HEK293 (cell line): ENCODE measurements at regions not wholly inside any gene's neighbourhood (a gene's known extent, or its start where the extent isn't known, plus 50 kb on each side); places are given as distances from the start of the nearest gene placed in this dataset.

Experiments
- CTCF ChIP-seq: fragments of 450-650 bp; formaldehyde crosslinking; IDR thresholded peaks from 2 replicates; pipeline ENCODE4 v1.5.1; 2016; ENCODE audit warnings: missing biosample characterization, missing genetic modification characterization
- PBX3 ChIP-seq: sonication (generic); formaldehyde crosslinking; IDR thresholded peaks from 2 replicates; pipeline ENCODE4 v1.8.1; 2022; ENCODE audit warnings: mild to moderate bottlenecking, moderate library complexity, missing genetic modification reagents
- YY1 ChIP-seq: fragments of 450-650 bp; formaldehyde crosslinking; IDR thresholded peaks from 2 replicates; pipeline ENCODE4 v1.5.1; 2018; ENCODE audit warnings: missing biosample characterization, missing genetic modification characterization
- ZBTB20 ChIP-seq: fragments of 450-650 bp; formaldehyde crosslinking; IDR thresholded peaks from 2 replicates; pipeline ENCODE4 v1.5.1; 2016; ENCODE audit warnings: missing biosample characterization, missing genetic modification characterization
- ZFP37 ChIP-seq: fragments of 450-650 bp; formaldehyde crosslinking; IDR thresholded peaks from 2 replicates; pipeline ENCODE4 v1.5.1; 2016; ENCODE audit warnings: missing biosample characterization, missing genetic modification characterization
- ZNF133 ChIP-seq: fragments of 450-650 bp; formaldehyde crosslinking; IDR thresholded peaks from 2 replicates; pipeline ENCODE4 v1.5.1; 2016; ENCODE audit warnings: missing biosample characterization, missing genetic modification characterization
- ZNF202 ChIP-seq: fragments of 450-650 bp; formaldehyde crosslinking; IDR thresholded peaks from 2 replicates; pipeline ENCODE4 v1.5.1; 2016; ENCODE audit warnings: missing biosample characterization, missing genetic modification characterization, borderline replicate concordance
- ZNF423 ChIP-seq: fragments of 450-650 bp; formaldehyde crosslinking; IDR thresholded peaks from 2 replicates; pipeline ENCODE4 v1.5.1; 2016; ENCODE audit warnings: missing biosample characterization, missing genetic modification characterization
- ZSCAN30 ChIP-seq: fragments of 450-650 bp; IDR thresholded peaks from 2 replicates; pipeline ENCODE4 v1.5.1; 2018; ENCODE audit warnings: missing biosample characterization, mild to moderate bottlenecking, missing genetic modification characterization, moderate library complexity
- ZSCAN5A ChIP-seq: fragments of 450-650 bp; formaldehyde crosslinking; IDR thresholded peaks from 2 replicates; pipeline ENCODE4 v1.5.1; 2016; ENCODE audit warnings: missing biosample characterization, missing genetic modification characterization

DNA sequence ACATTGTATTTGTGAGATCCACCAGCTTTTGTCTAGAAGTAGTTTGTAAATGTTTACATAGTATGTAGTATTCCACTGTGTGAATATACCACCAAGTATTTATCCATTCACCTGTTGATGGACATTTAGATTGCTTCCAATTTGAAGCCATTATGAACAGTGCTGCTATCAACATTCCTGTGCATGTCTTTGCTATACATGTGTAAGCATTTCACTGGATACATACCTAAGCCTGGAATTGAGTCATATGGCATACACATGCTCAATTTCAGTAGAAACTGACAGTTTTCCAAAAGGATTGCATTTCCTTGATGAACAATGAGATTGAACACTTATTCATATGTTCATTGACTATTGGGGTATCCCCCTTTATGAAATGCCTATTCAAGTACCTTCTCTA, 540.6 kb upstream of the SOX9 start:
- TF ChIP-seq PBX3 (CRISPR knock-in tag) (no peak), CTCF (tag by site-specific recombination) (no peak), ZBTB20 (tag by site-specific recombination) (no peak), ZNF202 (tag by site-specific recombination) (no peak), ZFP37 (tag by site-specific recombination) (no peak), ZNF133 (tag by site-specific recombination) (no peak), ZSCAN30 (tag by site-specific recombination) (no peak), ZNF423 (tag by site-specific recombination) (no peak), ZSCAN5A (no peak), YY1 (no peak)
